A549 (cell line): ENCODE measurements at regions not wholly inside any gene's neighbourhood (a gene's known extent, or its start where the extent isn't known, plus 50 kb on each side); places are given as distances from the start of the nearest gene placed in this dataset.

ENCODE experiments used
- ATAC-seq, 2 experiments: fragments of 200-7000 bp in 1 of 2; fragments of >200 bp in 1 of 2; cut with Nextera tagmentation in 1 of 2; cut with Tn5 transposase in 1 of 2; 3 replicates each; pipeline versions ENCODE4 v1.8.0 to v1.9.1; 2018 to 2020; ENCODE audit warnings: mild to moderate bottlenecking in 1 of 2, moderate library complexity in 1 of 2
- CTCF ChIA-PET: fragments of 300-600 bp; sonication (Branson Sonifier 250); formaldehyde crosslinking; extraction: SDS; loops from one replicate; lab custom pipeline; 2021; ENCODE audit warnings: antibody characterized with exemption, inconsistent platforms; lab: Yijun Ruan, JAX
- POLR2A ChIA-PET: fragments of 350-600 bp; formaldehyde crosslinking; extraction: SDS; loops from one replicate; lab custom pipeline; 2021; ENCODE audit warnings: antibody characterized with exemption, inconsistent platforms; lab: Yijun Ruan, JAX
- DNase-seq, 2 experiments: peaks; one replicate each; pipeline versions ENCODE4 v3.0.0 to v3.0.0-alpha.2; 2011 to 2016; ENCODE audit warnings: low read depth in 1 of 2, low spot score in 1 of 2
- FAIRE-seq: peaks from 2 replicates; lab custom pipeline; 2011; peaks lifted over from hg19 to GRCh38; lab: Jason Lieb, UNC
- H3K27ac ChIP-seq, 2 experiments: fragments of >200 bp; sonication (Bioruptor Twin); formaldehyde crosslinking; 3 replicates each; pipeline ENCODE4 v1.5.1; 2016 to 2017
- H3K4me1 ChIP-seq: fragments of >200 bp; sonication (Bioruptor Twin); formaldehyde crosslinking; 3 replicates; pipeline ENCODE4 v1.6.1; 2016
- H3K4me2 ChIP-seq: fragments of >200 bp; sonication (Bioruptor Twin); formaldehyde crosslinking; 3 replicates; pipeline ENCODE4 v1.6.1; 2016
- H3K4me3 ChIP-seq: fragments of >200 bp; sonication (Bioruptor Twin); formaldehyde crosslinking; 3 replicates; pipeline ENCODE4 v1.5.1; 2016
- H3K9me3 ChIP-seq: fragments of >200 bp; sonication (Bioruptor Twin); formaldehyde crosslinking; 3 replicates; pipeline ENCODE4 v1.6.1; 2016
- BHLHE40 ChIP-seq: IDR thresholded peaks from 2 replicates; pipeline ENCODE4 v1.6.1; 2012; ENCODE audit warnings: low read depth, low read length, inconsistent platforms
- CBX8 ChIP-seq: fragments of 200-600 bp; sonication (generic); IDR thresholded peaks from 2 replicates; pipeline ENCODE4 v1.6.1; 2016
- CEBPB ChIP-seq, 2 experiments: fragments of >200 bp in 1 of 2; sonication (Bioruptor Twin) in 1 of 2; formaldehyde crosslinking in 1 of 2; IDR thresholded peaks; 2 replicates each; pipeline ENCODE4 v1.6.1; 2012 to 2016
- EP300 ChIP-seq, 2 experiments: fragments of >200 bp; sonication (Bioruptor Twin); formaldehyde crosslinking; IDR thresholded peaks; 2 replicates in 1 of 2; 3 replicates in 1 of 2; pipeline ENCODE4 v1.6.1; 2016 to 2017
- FOSB ChIP-seq: fragments of 250-450 bp; sonication (Bioruptor Pico); IDR thresholded peaks from 2 replicates; pipeline ENCODE4 v1.5.0; 2020; ENCODE audit warnings: mild to moderate bottlenecking, moderate library complexity
- GATA3 ChIP-seq: IDR thresholded peaks from 2 replicates; pipeline ENCODE4 v1.6.1; 2012; ENCODE audit warnings: borderline replicate concordance
- HOXA7 ChIP-seq: fragments of 250-450 bp; sonication (Bioruptor Pico); IDR thresholded peaks from 2 replicates; pipeline ENCODE4 v1.5.0; 2020; ENCODE audit warnings: mild to moderate bottlenecking, moderate library complexity
- HOXB13 ChIP-seq: fragments of 250-450 bp; sonication (Bioruptor Pico); IDR thresholded peaks from 2 replicates; pipeline ENCODE4 v1.5.0; 2020; ENCODE audit warnings: low read depth, mild to moderate bottlenecking, moderate library complexity
- JUN ChIP-seq, 2 experiments: fragments of >200 bp; sonication (Bioruptor Twin); formaldehyde crosslinking; IDR thresholded peaks; 2 replicates in 1 of 2; 3 replicates in 1 of 2; pipeline ENCODE4 v1.6.1; 2016 to 2017
- KDM1A ChIP-seq: fragments of 200-600 bp; sonication (generic); IDR thresholded peaks from 2 replicates; pipeline ENCODE4 v1.6.1; 2016; ENCODE audit warnings: low read depth, mild to moderate bottlenecking
- KDM5A ChIP-seq: fragments of 200-600 bp; sonication (generic); IDR thresholded peaks from 2 replicates; pipeline ENCODE4 v1.6.1; 2016; ENCODE audit warnings: antibody characterized with exemption, mild to moderate bottlenecking
- MYC ChIP-seq: IDR thresholded peaks from 2 replicates; pipeline ENCODE4 v1.6.1; 2012; ENCODE audit warnings: mild to moderate bottlenecking, inconsistent platforms, low read length, improper control_type of control experiment, borderline replicate concordance
- PHF8 ChIP-seq: fragments of 200-600 bp; sonication (generic); IDR thresholded peaks from 2 replicates; pipeline ENCODE4 v1.6.1; 2016; ENCODE audit warnings: low read depth, mild to moderate bottlenecking, antibody characterized with exemption, moderate library complexity, borderline replicate concordance
- POLR2AphosphoS2 ChIP-seq: conservative IDR thresholded peaks from 2 replicates; pipeline ENCODE4 v1.6.1; 2012; ENCODE audit warnings: low read length, improper control_type of control experiment, inconsistent platforms
- RAD21 ChIP-seq, 2 experiments: fragments of >200 bp in 1 of 2; sonication (Bioruptor Twin) in 1 of 2; formaldehyde crosslinking in 1 of 2; IDR thresholded peaks in 1 of 2; conservative IDR thresholded peaks in 1 of 2; 2 replicates in 1 of 2; 3 replicates in 1 of 2; pipeline ENCODE4 v1.6.1; 2012 to 2018; ENCODE audit warnings: inconsistent platforms in 1 of 2
- SMC3 ChIP-seq: fragments of >200 bp; sonication (Bioruptor Twin); formaldehyde crosslinking; IDR thresholded peaks from 3 replicates; pipeline ENCODE4 v1.6.1; 2018; ENCODE audit warnings: inconsistent platforms
- ZC3H11A ChIP-seq: fragments of 450-650 bp; IDR thresholded peaks from 2 replicates; pipeline ENCODE4 v1.6.1; 2014; ENCODE audit warnings: antibody characterized with exemption, mild to moderate bottlenecking
- ZFP36 ChIP-seq: fragments of 450-650 bp; IDR thresholded peaks from 2 replicates; pipeline ENCODE4 v1.6.1; 2014; ENCODE audit warnings: borderline replicate concordance; ENCODE audit not compliant: partially characterized antibody
- whole genome bisulfite sequencing: methylation state at CpG from one replicate; pipeline ENCODE4 v1.1.6; 2017; ENCODE audit errors: missing lambda C conversion rate; 5-methylcytosine and 5-hydroxymethylcytosine counted together
- TF ChIP-seq, protein P1 (sequence below): IDR thresholded peaks from 2 replicates; pipeline ENCODE4 v1.6.1; 2012
- TF ChIP-seq, protein P2 (sequence below): fragments of 250-450 bp; sonication (Bioruptor Pico); IDR thresholded peaks from 2 replicates; pipeline ENCODE4 v1.5.0; 2021; ENCODE audit warnings: mild to moderate bottlenecking, moderate library complexity, borderline replicate concordance
- TF ChIP-seq, protein P3 (sequence below): fragments of >200 bp; sonication (Bioruptor Twin); formaldehyde crosslinking; IDR thresholded peaks from 3 replicates; pipeline ENCODE4 v1.5.1; 2016
- TF ChIP-seq, protein P4 (sequence below): fragments of >200 bp; sonication (Bioruptor Twin); formaldehyde crosslinking; IDR thresholded peaks from 2 replicates; pipeline ENCODE4 v1.6.1; 2016
- TF ChIP-seq, protein P5 (sequence below): fragments of 450-650 bp; IDR thresholded peaks from 2 replicates; pipeline ENCODE4 v1.6.1; 2014; ENCODE audit warnings: antibody characterized with exemption

DNA sequence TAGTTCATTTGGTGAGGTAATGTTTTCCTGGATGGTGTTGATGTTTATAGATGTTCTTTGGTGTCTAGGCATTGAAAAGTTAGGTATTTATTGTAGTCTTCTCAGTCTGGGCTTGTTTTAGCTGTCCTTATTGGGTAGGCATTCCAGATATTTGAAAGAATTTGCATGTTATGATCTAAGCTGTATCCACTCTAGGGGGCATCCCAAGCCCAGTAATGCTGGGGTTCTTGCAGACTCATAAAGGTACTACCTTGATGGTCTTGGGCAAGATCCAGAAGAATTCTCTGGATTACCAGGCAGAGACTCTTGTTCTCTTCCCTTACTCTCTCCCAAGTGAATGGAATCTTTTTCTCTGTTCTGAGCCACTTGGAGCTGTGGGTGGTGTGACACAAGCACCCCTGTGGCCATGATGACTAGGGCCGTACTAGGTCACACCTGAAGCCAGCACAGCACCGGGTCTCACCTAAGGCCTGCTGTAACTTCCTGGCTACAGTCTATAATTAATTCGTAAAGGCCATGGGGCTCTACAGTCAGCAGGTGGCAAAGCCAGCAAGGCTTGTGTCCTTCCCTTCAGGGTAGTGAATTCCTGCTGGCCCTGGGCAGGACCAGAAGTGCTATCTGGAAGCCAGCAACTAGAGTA is 74.8 kb upstream of the PDE4B start:
- WGBS, result 74% methylated on average over 2 of the region's 3 CpGs
- H3K4me2 ChIP-seq, result no peak overlapping the region
- CTCF ChIA-PET, result no interaction called here
- H3K4me1 ChIP-seq, result no peaks in the 10 kb centered on the region
- FAIRE-seq (no peak), ATAC-seq (0 out of 6 replicates have a peak, but pooled peaks of 1 of the 2 experiments have one; percentile 33), DNase-seq (peak in 1 of 2 experiments; percentile 22)
- no peaks in the 10 kb centered on the region for H3K9me3 ChIP-seq
- POLR2A ChIA-PET, result no interaction called here
- H3K4me3 ChIP-seq, result no peak overlapping the region
- TF ChIP-seq, protein P1, sequence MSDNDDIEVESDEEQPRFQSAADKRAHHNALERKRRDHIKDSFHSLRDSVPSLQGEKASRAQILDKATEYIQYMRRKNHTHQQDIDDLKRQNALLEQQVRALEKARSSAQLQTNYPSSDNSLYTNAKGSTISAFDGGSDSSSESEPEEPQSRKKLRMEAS, result no peak
- peak in 1 of 2 experiments; percentile 40; a peak in 3 of 5 replicates for TF ChIP-seq RAD21 (conservative IDR thresholded peaks at IDR 0.05 in 1 of 2, IDR thresholded peaks at IDR 0.05 in 1 of 2)
- H3K27ac ChIP-seq, result no peak overlapping the region

DNA sequence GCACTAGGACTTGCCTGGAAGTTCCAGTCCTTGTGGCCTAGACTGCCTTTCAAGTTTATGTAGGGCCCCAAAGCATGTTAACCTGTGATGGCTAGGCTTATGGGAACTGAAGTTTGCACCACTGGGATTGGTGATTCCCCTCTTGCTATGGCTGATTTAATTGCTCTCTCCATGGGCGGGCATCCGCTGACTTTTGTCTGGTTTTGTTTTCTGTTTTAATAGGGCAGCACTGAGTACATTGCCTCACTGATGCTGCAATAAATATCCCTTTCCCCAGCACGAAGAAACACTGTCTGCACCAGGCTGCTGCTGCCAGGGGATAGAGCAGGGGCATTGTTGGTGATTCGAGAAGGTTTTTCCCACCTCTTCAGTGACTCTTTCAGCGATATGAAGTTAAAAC is 73.3 kb upstream of the PDE4B start:
- no peak overlapping the region for H3K4me3 ChIP-seq
- WGBS, result 42% methylated on average over 5 of the region's 5 CpGs
- no peaks in the 10 kb centered on the region for H3K4me1 ChIP-seq
- ChIA-PET POLR2A (no interaction called here), CTCF (no interaction called here)
- no peak for DNase-seq
- no peak for TF ChIP-seq ZC3H11A
- TF ChIP-seq, protein P2, sequence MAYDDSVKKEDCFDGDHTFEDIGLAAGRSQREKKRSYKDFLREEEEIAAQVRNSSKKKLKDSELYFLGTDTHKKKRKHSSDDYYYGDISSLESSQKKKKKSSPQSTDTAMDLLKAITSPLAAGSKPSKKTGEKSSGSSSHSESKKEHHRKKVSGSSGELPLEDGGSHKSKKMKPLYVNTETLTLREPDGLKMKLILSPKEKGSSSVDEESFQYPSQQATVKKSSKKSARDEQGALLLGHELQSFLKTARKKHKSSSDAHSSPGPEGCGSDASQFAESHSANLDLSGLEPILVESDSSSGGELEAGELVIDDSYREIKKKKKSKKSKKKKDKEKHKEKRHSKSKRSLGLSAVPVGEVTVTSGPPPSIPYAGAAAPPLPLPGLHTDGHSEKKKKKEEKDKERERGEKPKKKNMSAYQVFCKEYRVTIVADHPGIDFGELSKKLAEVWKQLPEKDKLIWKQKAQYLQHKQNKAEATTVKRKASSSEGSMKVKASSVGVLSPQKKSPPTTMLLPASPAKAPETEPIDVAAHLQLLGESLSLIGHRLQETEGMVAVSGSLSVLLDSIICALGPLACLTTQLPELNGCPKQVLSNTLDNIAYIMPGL (CRISPR knock-in tag), result no peak
- TF ChIP-seq FOSB (CRISPR knock-in tag), result no peak
- H3K4me2 ChIP-seq, result no peak overlapping the region
- no peaks in the 10 kb centered on the region for H3K9me3 ChIP-seq
- no peak for ATAC-seq
- H3K27ac ChIP-seq, result no peak overlapping the region
- no peak for FAIRE-seq

GRCh38 chr1:65722461-65722860 is 70.2 kb upstream of the PDE4B start:
- Histone ChIP-seq H3K9me3 (no peaks in the 10 kb centered on the region), H3K4me2 (no peak overlapping the region), H3K4me1 (no peaks in the 10 kb centered on the region), H3K4me3 (no peak overlapping the region), H3K27ac (no peak overlapping the region)
- DNase-seq (no peak), FAIRE-seq (no peak), ATAC-seq (no peak)
- ChIA-PET CTCF (no interaction called here), POLR2A (no interaction called here)
- TF ChIP-seq CBX8 (no peak), ZFP36 (no peak), HOXA7 (no peak), BHLHE40 (no peak), HOXB13 (no peak), KDM1A (no peak), PHF8 (no peak), EP300 (IDR thresholded peaks at IDR 0.05) (no peak), MYC (no peak), CEBPB (IDR thresholded peaks at IDR 0.05) (no peak), KDM5A (no peak), JUN (IDR thresholded peaks at IDR 0.05) (no peak), GATA3 (no peak), POLR2AphosphoS2 (no peak), SMC3 (no peak)
- TF ChIP-seq, protein P3, sequence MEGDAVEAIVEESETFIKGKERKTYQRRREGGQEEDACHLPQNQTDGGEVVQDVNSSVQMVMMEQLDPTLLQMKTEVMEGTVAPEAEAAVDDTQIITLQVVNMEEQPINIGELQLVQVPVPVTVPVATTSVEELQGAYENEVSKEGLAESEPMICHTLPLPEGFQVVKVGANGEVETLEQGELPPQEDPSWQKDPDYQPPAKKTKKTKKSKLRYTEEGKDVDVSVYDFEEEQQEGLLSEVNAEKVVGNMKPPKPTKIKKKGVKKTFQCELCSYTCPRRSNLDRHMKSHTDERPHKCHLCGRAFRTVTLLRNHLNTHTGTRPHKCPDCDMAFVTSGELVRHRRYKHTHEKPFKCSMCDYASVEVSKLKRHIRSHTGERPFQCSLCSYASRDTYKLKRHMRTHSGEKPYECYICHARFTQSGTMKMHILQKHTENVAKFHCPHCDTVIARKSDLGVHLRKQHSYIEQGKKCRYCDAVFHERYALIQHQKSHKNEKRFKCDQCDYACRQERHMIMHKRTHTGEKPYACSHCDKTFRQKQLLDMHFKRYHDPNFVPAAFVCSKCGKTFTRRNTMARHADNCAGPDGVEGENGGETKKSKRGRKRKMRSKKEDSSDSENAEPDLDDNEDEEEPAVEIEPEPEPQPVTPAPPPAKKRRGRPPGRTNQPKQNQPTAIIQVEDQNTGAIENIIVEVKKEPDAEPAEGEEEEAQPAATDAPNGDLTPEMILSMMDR, result no peak
- TF ChIP-seq, protein P4, sequence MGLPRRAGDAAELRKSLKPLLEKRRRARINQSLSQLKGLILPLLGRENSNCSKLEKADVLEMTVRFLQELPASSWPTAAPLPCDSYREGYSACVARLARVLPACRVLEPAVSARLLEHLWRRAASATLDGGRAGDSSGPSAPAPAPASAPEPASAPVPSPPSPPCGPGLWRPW, result no peak
- TF ChIP-seq, protein P5, sequence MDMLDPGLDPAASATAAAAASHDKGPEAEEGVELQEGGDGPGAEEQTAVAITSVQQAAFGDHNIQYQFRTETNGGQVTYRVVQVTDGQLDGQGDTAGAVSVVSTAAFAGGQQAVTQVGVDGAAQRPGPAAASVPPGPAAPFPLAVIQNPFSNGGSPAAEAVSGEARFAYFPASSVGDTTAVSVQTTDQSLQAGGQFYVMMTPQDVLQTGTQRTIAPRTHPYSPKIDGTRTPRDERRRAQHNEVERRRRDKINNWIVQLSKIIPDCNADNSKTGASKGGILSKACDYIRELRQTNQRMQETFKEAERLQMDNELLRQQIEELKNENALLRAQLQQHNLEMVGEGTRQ, result no peak
- WGBS, result 73% methylated on average over 5 of the region's 5 CpGs
